ENCODE measurements at regions not wholly inside any gene's neighbourhood (a gene's known extent, or its start where the extent isn't known, plus 50 kb on each side); places are given as distances from the start of the nearest gene placed in this dataset.

GRCh38 chr3:106339551-106339950, 470.7 kb upstream of the CBLB start:
- no peaks in the 10 kb centered on the region for H3K36me3 Mint-ChIP-seq
- no peaks in the 10 kb centered on the region for H3K79me2 ChIP-seq (ENCODE audit: low read depth)
- H2AFZ ChIP-seq (replicated peaks): no peak overlapping the region

GRCh38 chr3:106341087-106341486, 472.3 kb upstream of the CBLB start:
- Histone ChIP-seq H3K79me2 (ENCODE audit: low read depth) (no peaks in the 10 kb centered on the region), H2AFZ (replicated peaks) (peak overlapping the region; percentile 73), H3K4me3 (no peak overlapping the region), H3F3A (ENCODE audit: low read depth) (no peaks in the 10 kb centered on the region), H3K27ac (no peak overlapping the region), H3K4me1 (peaks cover 12% of the 10 kb centered on the region), H3K9me3 (ENCODE audit: low read depth) (no peaks in the 10 kb centered on the region), H3K9ac (no peak overlapping the region), H3K27me3 (no peaks in the 10 kb centered on the region), H3K4me2 (no peak overlapping the region), H4K20me1 (ENCODE audit: low read depth) (no peaks in the 10 kb centered on the region), H3K36me3 (no peaks in the 10 kb centered on the region)
- no peak for DNase-seq (ENCODE audit: low spot score)
- Mint-ChIP-seq H3K9me3 (no peaks in the 10 kb centered on the region), H3K4me3 (no peak overlapping the region), H3K27me3 (ENCODE audit: insufficient read depth, low read depth) (no peaks in the 10 kb centered on the region), H3K4me1 (no peaks in the 10 kb centered on the region), H3K27ac (no peak overlapping the region), H3K36me3 (no peaks in the 10 kb centered on the region)
- TF ChIP-seq EZH2 (IDR thresholded peaks at IDR 0.05) (no peak), CTCF (IDR thresholded peaks at IDR 0.05) (no peak), EZH2phosphoT487 (IDR thresholded peaks at IDR 0.05) (no peak)

More at GRCh38 chr3:106339551-106339950, 470.7 kb upstream of the CBLB start:
- TF ChIP-seq EZH2 (IDR thresholded peaks at IDR 0.05) (no peak), EZH2phosphoT487 (IDR thresholded peaks at IDR 0.05) (no peak), CTCF (IDR thresholded peaks at IDR 0.05) (no peak)
- Histone ChIP-seq H3K4me1 (peaks cover 12% of the 10 kb centered on the region), H3K27me3 (no peaks in the 10 kb centered on the region), H3K9me3 (ENCODE audit: low read depth) (no peaks in the 10 kb centered on the region), H3F3A (ENCODE audit: low read depth) (no peaks in the 10 kb centered on the region), H3K4me2 (no peak overlapping the region), H3K4me3 (no peak overlapping the region), H3K36me3 (no peaks in the 10 kb centered on the region), H3K9ac (no peak overlapping the region), H4K20me1 (ENCODE audit: low read depth) (no peaks in the 10 kb centered on the region), H3K27ac (no peak overlapping the region)
- no peak overlapping the region for H3K4me3 Mint-ChIP-seq
- DNase-seq (ENCODE audit: low spot score): no peak
- H3K4me1 Mint-ChIP-seq: no peaks in the 10 kb centered on the region
- no peak overlapping the region for H3K27ac Mint-ChIP-seq
- no peaks in the 10 kb centered on the region for H3K27me3 Mint-ChIP-seq (ENCODE audit: insufficient read depth, low read depth)
- H3K9me3 Mint-ChIP-seq: no peaks in the 10 kb centered on the region

GRCh38 chr3:106341586-106342162, 472.9 kb upstream of the CBLB start:
- no peak overlapping the region for H3K4me3 Mint-ChIP-seq
- no peak overlapping the region for H3K27ac Mint-ChIP-seq

More at GRCh38 chr3:106341586-106342162, 472.9 kb upstream of the CBLB start:
- no peaks in the 10 kb centered on the region for H3K4me1 Mint-ChIP-seq
- Histone ChIP-seq H3K4me1 (peaks cover 12% of the 10 kb centered on the region), H4K20me1 (ENCODE audit: low read depth) (no peaks in the 10 kb centered on the region), H3K4me2 (no peak overlapping the region), H2AFZ (replicated peaks) (no peak overlapping the region), H3K79me2 (ENCODE audit: low read depth) (no peaks in the 10 kb centered on the region), H3K9ac (no peak overlapping the region), H3K9me3 (ENCODE audit: low read depth) (no peaks in the 10 kb centered on the region), H3K27ac (no peak overlapping the region), H3K27me3 (no peaks in the 10 kb centered on the region), H3K36me3 (no peaks in the 10 kb centered on the region), H3K4me3 (no peak overlapping the region), H3F3A (ENCODE audit: low read depth) (no peaks in the 10 kb centered on the region)
- H3K36me3 Mint-ChIP-seq: no peaks in the 10 kb centered on the region
- DNase-seq (ENCODE audit: low spot score): no peak
- H3K9me3 Mint-ChIP-seq: no peaks in the 10 kb centered on the region
- TF ChIP-seq EZH2 (IDR thresholded peaks at IDR 0.05) (no peak), CTCF (IDR thresholded peaks at IDR 0.05) (no peak), EZH2phosphoT487 (IDR thresholded peaks at IDR 0.05) (no peak)
- H3K27me3 Mint-ChIP-seq (ENCODE audit: insufficient read depth, low read depth): no peaks in the 10 kb centered on the region

Measured in neural progenitor cell (in vitro differentiated cells).